H1 (cell line): ENCODE measurements at regions not wholly inside any gene's neighbourhood (a gene's known extent, or its start where the extent isn't known, plus 50 kb on each side); places are given as distances from the start of the nearest gene placed in this dataset.

ENCODE experiments used
- GTF2F1 ChIP-seq: IDR thresholded peaks from 2 replicates; pipeline ENCODE4 v1.6.1; 2012; ENCODE audit warnings: low read depth, low read length, improper control_type of control experiment, borderline replicate concordance
- HDAC2 ChIP-seq, 2 experiments: fragments of 300-600 bp in 1 of 2; sonication (generic) in 1 of 2; IDR thresholded peaks; 2 replicates each; pipeline ENCODE4 v1.6.1; 2011 to 2012; ENCODE audit warnings: low read depth in 2 of 2, low read length in 2 of 2, mild to moderate bottlenecking in 2 of 2, moderate library complexity in 2 of 2, borderline replicate concordance in 1 of 2, inconsistent platforms in 1 of 2
- KDM4A ChIP-seq: IDR thresholded peaks from one replicate; pipeline ENCODE4 v1.7.1; 2012; ENCODE audit warnings: low read depth, mild to moderate bottlenecking, moderate library complexity, low read length, inconsistent platforms; ENCODE audit not compliant: severe bottlenecking
- RBBP5 ChIP-seq: IDR thresholded peaks from 2 replicates; pipeline ENCODE4 v1.7.1; 2012; ENCODE audit warnings: low read depth, mild to moderate bottlenecking, inconsistent platforms, low read length, moderate library complexity, borderline replicate concordance
- SIX5 ChIP-seq: IDR thresholded peaks from 2 replicates; pipeline ENCODE4 v1.6.1; 2011; ENCODE audit warnings: mild to moderate bottlenecking, low read depth, low read length
- TCF12 ChIP-seq: IDR thresholded peaks from 2 replicates; pipeline ENCODE4 v1.6.1; 2011; ENCODE audit warnings: low read depth, mild to moderate bottlenecking, low read length

DNA sequence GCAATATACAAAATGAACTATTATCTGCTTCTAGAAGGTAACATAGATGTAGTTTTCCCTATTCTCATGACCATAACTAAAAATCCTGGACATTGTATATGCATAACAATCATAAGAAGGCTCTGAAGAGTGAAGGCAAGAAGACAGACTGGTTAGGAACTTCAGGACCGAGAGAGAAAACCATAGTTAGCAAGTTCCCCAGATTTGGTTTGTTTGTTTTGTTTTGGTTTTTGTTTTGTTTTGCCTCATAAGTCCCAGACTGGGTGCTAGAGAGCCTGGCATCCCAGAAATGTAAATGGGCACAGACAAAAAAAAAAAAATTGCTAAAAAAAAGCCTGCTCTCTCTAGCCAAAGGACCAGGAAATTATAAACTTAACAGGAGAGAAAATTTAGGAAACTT, 192.2 kb upstream of the FBXO11 start (continued):
- TF ChIP-seq SIX5 (no peak), TCF12 (no peak), RBBP5 (no peak), KDM4A (no peak), GTF2F1 (no peak), HDAC2 (IDR thresholded peaks at IDR 0.05; ENCODE audit: borderline replicate concordance in 1 of 2, low read depth in 2 of 2, low read length in 2 of 2) (no peak)
